Endothelial cell of umbilical vein (primary cell): ENCODE measurements at regions not wholly inside any gene's neighbourhood (a gene's known extent, or its start where the extent isn't known, plus 50 kb on each side); places are given as distances from the start of the nearest gene placed in this dataset.

Source experiments
- BruUV-seq: library from RNA; stranded (reverse); fragments of 400-500 nt; replicated peaks from 2 replicates; lab custom pipeline; 2021; lab: Mats Ljungman, UMichigan
- CTCF ChIA-PET: fragments of 300-600, 350-600 bp; sonication (Branson Sonifier 250); formaldehyde crosslinking; loops from one replicate; lab custom pipeline; 2021; ENCODE audit warnings: antibody characterized with exemption, inconsistent platforms; lab: Charles Lee
- POLR2A ChIA-PET: fragments of 300-600, 350-600 bp; sonication (Branson Sonifier 250); formaldehyde crosslinking; loops from one replicate; lab custom pipeline; 2021; ENCODE audit warnings: antibody characterized with exemption, inconsistent platforms; lab: Charles Lee
- DNase-seq: peaks from one replicate; pipeline ENCODE4 v3.0.0-alpha.2; 2011; ENCODE audit warnings: low read depth, low spot score
- FAIRE-seq: peaks from 2 replicates; lab custom pipeline; 2011; peaks lifted over from hg19 to GRCh38; lab: Jason Lieb, UNC
- H2AFZ ChIP-seq: 2 replicates; pipeline ENCODE4 v1.6.0; 2012; ENCODE audit warnings: low read depth, low read length, control low read depth, inconsistent platforms
- H3K27ac ChIP-seq: 2 replicates; pipeline ENCODE4 v1.5.1; 2011; ENCODE audit warnings: low read depth, mild to moderate bottlenecking, control low read depth, low read length, moderate library complexity; ENCODE audit not compliant: insufficient read depth
- H3K27me3 ChIP-seq, 2 experiments: 2 replicates each; pipeline versions ENCODE4 v1.6.0 to v1.6.1; 2011; ENCODE audit warnings: low read length in 2 of 2, mixed read lengths in 1 of 2; ENCODE audit not compliant: control insufficient read depth in 2 of 2, insufficient read depth in 2 of 2
- H3K36me3 ChIP-seq, 2 experiments: 2 replicates in 1 of 2; 3 replicates in 1 of 2; pipeline ENCODE4 v1.5.1; 2011; ENCODE audit warnings: low read length in 2 of 2, mild to moderate bottlenecking in 1 of 2, moderate library complexity in 1 of 2; ENCODE audit not compliant: control insufficient read depth in 2 of 2, insufficient read depth in 2 of 2; ENCODE audit errors: extremely low read depth in 1 of 2
- H3K4me1 ChIP-seq: 3 replicates; pipeline ENCODE4 v1.5.1; 2011; ENCODE audit warnings: mild to moderate bottlenecking, low read length; ENCODE audit not compliant: control insufficient read depth, insufficient read depth; ENCODE audit errors: extremely low read depth
- H3K4me2 ChIP-seq: 2 replicates; pipeline ENCODE4 v1.6.1; 2011; ENCODE audit warnings: low read length, control low read depth, mixed read lengths; ENCODE audit not compliant: insufficient read depth
- H3K4me3 ChIP-seq, 3 experiments: fragments of 200-600 bp in 1 of 3; sonication (generic), shearing (Covaris generic) in 1 of 3; replicated peaks in 1 of 3; 2 replicates each; pipeline ENCODE4 v1.5.1; 2011 to 2016; ENCODE audit warnings: control low read depth in 3 of 3, low read length in 3 of 3, mild to moderate bottlenecking in 2 of 3, inconsistent platforms in 1 of 3, low read depth in 1 of 3, moderate library complexity in 1 of 3; ENCODE audit not compliant: insufficient read depth in 1 of 3
- H3K79me2 ChIP-seq: 2 replicates; pipeline ENCODE4 v1.6.0; 2012; ENCODE audit warnings: low read length, inconsistent platforms; ENCODE audit not compliant: control insufficient read depth, insufficient read depth
- H3K9ac ChIP-seq: replicated peaks from 2 replicates; pipeline ENCODE3; 2011; ENCODE audit warnings: low read length, control low read depth; ENCODE audit not compliant: insufficient read depth; ENCODE audit errors: extremely low read depth
- H3K9me1 ChIP-seq: replicated peaks from 3 replicates; pipeline ENCODE4 v1.6.0; 2011; ENCODE audit warnings: mild to moderate bottlenecking, low read length; ENCODE audit not compliant: control insufficient read depth, insufficient read depth; ENCODE audit errors: extremely low read depth
- H3K9me3 ChIP-seq: replicated peaks from 2 replicates; pipeline ENCODE4 v1.5.1; 2012; ENCODE audit warnings: low read length, inconsistent platforms; ENCODE audit not compliant: control insufficient read depth, insufficient read depth
- H4K20me1 ChIP-seq: replicated peaks from 2 replicates; pipeline ENCODE3; 2011; ENCODE audit warnings: mild to moderate bottlenecking, low read length; ENCODE audit not compliant: control insufficient read depth, insufficient read depth; ENCODE audit errors: extremely low read depth
- EZH2 ChIP-seq: IDR thresholded peaks from 2 replicates; pipeline ENCODE4 v1.6.1; 2012; ENCODE audit warnings: borderline replicate concordance, low read depth, mild to moderate bottlenecking, moderate library complexity, low read length, inconsistent platforms; ENCODE audit not compliant: severe bottlenecking
- FOS ChIP-seq: IDR thresholded peaks from 2 replicates; pipeline ENCODE4 v1.6.1; 2011; ENCODE audit warnings: mild to moderate bottlenecking, low read length, moderate library complexity, borderline replicate concordance; ENCODE audit not compliant: insufficient read depth
- GATA2 ChIP-seq: IDR thresholded peaks from 2 replicates; pipeline ENCODE4 v1.7.0; 2011; ENCODE audit warnings: low read depth, mild to moderate bottlenecking, moderate library complexity, mixed read lengths, low read length; ENCODE audit not compliant: insufficient read length, insufficient read depth
- JUN ChIP-seq: IDR thresholded peaks from 2 replicates; pipeline ENCODE4 v1.6.1; 2011; ENCODE audit warnings: borderline replicate concordance, low read depth; ENCODE audit not compliant: insufficient read length, insufficient read depth
- MYC ChIP-seq: IDR thresholded peaks from one replicate; pipeline ENCODE4 v1.6.1; 2011; ENCODE audit warnings: mild to moderate bottlenecking, low read depth, low read length
- POLR2A ChIP-seq: IDR thresholded peaks from 2 replicates; pipeline ENCODE4 v1.6.1; 2012; ENCODE audit warnings: low read depth, mild to moderate bottlenecking, control low read depth, low read length
- POLR2AphosphoS5 ChIP-seq: IDR thresholded peaks from 2 replicates; pipeline ENCODE4 v1.6.1; 2012; ENCODE audit warnings: low read depth, mild to moderate bottlenecking, control low read depth, low read length, moderate library complexity; ENCODE audit not compliant: insufficient read depth
- dilution Hi-C: fragments of 300-500 bp; cut with MboI; formaldehyde crosslinking; loops from one replicate; pipeline ENCODE4 v1.15.0; 2019; ENCODE audit warnings: low sequenced_read_pairs; ENCODE audit not compliant: extremely low pct_ligation_motif_present
- intact Hi-C: fragments of 100-400 bp; cut with micrococcal nuclease; formaldehyde crosslinking; loops from one replicate; pipeline ENCODE4 v1.10.0; 2022
- TF ChIP-seq, protein P1 (sequence below), 2 donors: IDR thresholded peaks; 1 replicate in 1 of 2; 2 replicates in 1 of 2; pipeline ENCODE4 v1.5.1; 2011; ENCODE audit warnings: low read length in 2 of 2, mild to moderate bottlenecking in 2 of 2, moderate library complexity in 2 of 2, control low read depth in 1 of 2, inconsistent platforms in 1 of 2, low read depth in 1 of 2; ENCODE audit not compliant: insufficient read depth in 1 of 2; ENCODE audit errors: extremely low read depth in 1 of 2
- TF ChIP-seq, protein P2 (sequence below): IDR thresholded peaks from 2 replicates; pipeline ENCODE4 v1.6.1; 2011; ENCODE audit not compliant: insufficient read depth, insufficient read length

DNA sequence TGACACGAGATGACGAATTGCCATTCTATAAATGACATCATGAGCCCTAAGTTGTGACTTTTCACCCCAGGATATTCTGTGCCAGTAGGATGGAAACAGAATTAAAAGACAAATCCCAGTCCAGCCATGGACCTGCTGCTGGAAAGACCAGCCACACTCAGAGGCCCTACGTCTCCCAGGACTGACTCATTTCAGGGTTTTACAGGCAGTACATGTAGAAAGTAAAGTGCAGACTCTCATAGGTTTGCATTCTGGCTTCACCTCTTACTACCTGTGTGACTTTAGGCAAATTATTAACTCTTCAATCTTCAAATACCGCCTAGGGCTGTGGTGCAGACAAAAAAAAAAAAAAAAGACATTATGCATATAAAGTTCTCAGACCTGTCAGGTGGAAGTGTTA, 188.8 kb downstream of the NEBL start:
- BruUV-seq: no TSS peak
- no peaks in the 10 kb centered on the region for H3K79me2 ChIP-seq
- no peak overlapping the region for H3K9ac ChIP-seq
- dilution Hi-C loops: no loop called here
- H3K36me3 ChIP-seq: no peaks in the 10 kb centered on the region
- no peaks in the 10 kb centered on the region for H3K4me1 ChIP-seq
- intact Hi-C loops: no loop called here
- no peak for FAIRE-seq
- no peak overlapping the region for H3K4me3 ChIP-seq
- no peak for TF ChIP-seq MYC
- TF ChIP-seq, protein P1, sequence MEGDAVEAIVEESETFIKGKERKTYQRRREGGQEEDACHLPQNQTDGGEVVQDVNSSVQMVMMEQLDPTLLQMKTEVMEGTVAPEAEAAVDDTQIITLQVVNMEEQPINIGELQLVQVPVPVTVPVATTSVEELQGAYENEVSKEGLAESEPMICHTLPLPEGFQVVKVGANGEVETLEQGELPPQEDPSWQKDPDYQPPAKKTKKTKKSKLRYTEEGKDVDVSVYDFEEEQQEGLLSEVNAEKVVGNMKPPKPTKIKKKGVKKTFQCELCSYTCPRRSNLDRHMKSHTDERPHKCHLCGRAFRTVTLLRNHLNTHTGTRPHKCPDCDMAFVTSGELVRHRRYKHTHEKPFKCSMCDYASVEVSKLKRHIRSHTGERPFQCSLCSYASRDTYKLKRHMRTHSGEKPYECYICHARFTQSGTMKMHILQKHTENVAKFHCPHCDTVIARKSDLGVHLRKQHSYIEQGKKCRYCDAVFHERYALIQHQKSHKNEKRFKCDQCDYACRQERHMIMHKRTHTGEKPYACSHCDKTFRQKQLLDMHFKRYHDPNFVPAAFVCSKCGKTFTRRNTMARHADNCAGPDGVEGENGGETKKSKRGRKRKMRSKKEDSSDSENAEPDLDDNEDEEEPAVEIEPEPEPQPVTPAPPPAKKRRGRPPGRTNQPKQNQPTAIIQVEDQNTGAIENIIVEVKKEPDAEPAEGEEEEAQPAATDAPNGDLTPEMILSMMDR (IDR thresholded peaks at IDR 0.05; ENCODE audit: extremely low read depth in 1 of 2, insufficient read depth in 1 of 2, low read depth in 1 of 2, low read length in 2 of 2): no peak
- no peak for TF ChIP-seq EZH2
- TF ChIP-seq POLR2A: no peak
- no peak for TF ChIP-seq JUN
- TF ChIP-seq, protein P2, sequence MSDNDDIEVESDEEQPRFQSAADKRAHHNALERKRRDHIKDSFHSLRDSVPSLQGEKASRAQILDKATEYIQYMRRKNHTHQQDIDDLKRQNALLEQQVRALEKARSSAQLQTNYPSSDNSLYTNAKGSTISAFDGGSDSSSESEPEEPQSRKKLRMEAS: no peak
- no peak for TF ChIP-seq FOS
- no peak for TF ChIP-seq GATA2
- TF ChIP-seq POLR2AphosphoS5: no peak
- CTCF ChIA-PET: no interaction called here
- no peak for DNase-seq
- peaks cover 1% of the 10 kb centered on the region for H3K9me3 ChIP-seq
- POLR2A ChIA-PET: no interaction called here
- no peak overlapping the region for H3K27ac ChIP-seq
- H2AFZ ChIP-seq: no peak overlapping the region
- no peaks in the 10 kb centered on the region for H4K20me1 ChIP-seq
- H3K9me1 ChIP-seq: no peaks in the 10 kb centered on the region
- no peaks in the 10 kb centered on the region for H3K27me3 ChIP-seq
- no peak overlapping the region for H3K4me2 ChIP-seq
